SK-MEL-5 (cell line): ENCODE measurements at regions not wholly inside any gene's neighbourhood (a gene's known extent, or its start where the extent isn't known, plus 50 kb on each side); places are given as distances from the start of the nearest gene placed in this dataset.

Source experiments
- DNase-seq: peaks from one replicate; pipeline ENCODE4 v3.0.0-alpha.2; 2016; ENCODE audit warnings: low read depth, low spot score
- in situ Hi-C: cut with HindIII; loops from 2 replicates; pipeline ENCODE4 v1.10.0; 2016; ENCODE audit warnings: low sequenced_read_pairs, high pct_unique_total_duplicates, low pct_unique_long_range_greater_than_20kb

GRCh38 chr13:99050983-99051488 lies 73.2 kb upstream of the DOCK9 start:
- no peak for DNase-seq

GRCh38 chr13:99051768-99052455 lies 74.0 kb upstream of the DOCK9 start:
- DNase-seq: no peak
- in situ Hi-C loops: no loop called here

More at GRCh38 chr13:99050983-99051488, 73.2 kb upstream of the DOCK9 start:
- in situ Hi-C loops: no loop called here

DNA sequence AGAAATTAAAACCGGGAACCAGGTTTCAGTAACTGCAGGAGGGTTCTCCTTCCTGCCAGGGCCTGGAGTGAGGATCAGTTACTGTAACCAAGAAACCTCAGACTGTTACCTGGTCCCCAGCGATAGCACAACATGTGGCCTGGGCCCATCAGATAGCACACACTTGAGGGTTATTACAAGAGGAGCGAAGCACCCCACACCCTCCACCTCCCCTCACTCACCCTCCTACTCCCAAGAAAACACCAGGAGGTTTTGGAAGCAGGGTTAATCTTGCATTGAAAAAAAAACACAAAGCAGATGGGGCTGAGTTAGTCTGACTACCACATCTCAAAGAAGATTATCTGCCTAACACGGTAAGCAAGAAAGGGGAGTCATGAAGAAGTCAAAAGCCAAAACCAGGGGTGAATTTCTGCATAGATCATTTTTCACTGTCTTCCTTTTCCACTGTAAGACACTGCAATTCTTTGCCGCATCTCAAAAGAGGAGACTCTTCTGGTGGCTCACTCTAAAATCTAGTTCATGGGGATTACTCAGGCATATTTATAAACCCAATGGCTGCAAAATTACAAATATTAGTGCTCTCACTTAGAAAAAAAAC lies 75.9 kb upstream of the DOCK9 start:
- in situ Hi-C loops: no loop called here

GRCh38 chr13:99055281-99055680 lies 77.4 kb upstream of the DOCK9 start:
- in situ Hi-C loops: no loop called here

More for the DNA sequence above, 75.9 kb upstream of the DOCK9 start:
- DNase-seq: no peak

DNA sequence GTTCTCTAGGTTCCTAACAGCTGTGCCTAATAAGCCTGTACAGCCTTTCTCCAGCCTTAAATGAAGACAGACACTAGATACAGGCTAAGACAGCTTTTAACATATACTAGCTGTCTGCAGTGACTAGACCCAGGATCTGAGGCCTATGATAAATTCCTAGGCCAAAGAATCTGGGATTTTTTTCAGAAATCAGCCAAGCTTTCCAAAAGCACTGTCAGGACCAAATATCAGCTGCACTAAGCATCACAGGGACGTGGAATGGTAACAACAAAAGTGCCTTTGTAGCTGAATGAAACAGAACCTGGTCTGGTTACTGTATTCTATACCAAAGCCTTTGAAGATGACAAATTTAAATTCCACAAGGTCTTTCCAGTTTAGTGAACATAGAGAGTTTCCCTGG lies 77.9 kb upstream of the DOCK9 start:
- in situ Hi-C loops: no loop called here
- peak; percentile 10 for DNase-seq

More at GRCh38 chr13:99055281-99055680, 77.4 kb upstream of the DOCK9 start:
- no peak for DNase-seq

DNA sequence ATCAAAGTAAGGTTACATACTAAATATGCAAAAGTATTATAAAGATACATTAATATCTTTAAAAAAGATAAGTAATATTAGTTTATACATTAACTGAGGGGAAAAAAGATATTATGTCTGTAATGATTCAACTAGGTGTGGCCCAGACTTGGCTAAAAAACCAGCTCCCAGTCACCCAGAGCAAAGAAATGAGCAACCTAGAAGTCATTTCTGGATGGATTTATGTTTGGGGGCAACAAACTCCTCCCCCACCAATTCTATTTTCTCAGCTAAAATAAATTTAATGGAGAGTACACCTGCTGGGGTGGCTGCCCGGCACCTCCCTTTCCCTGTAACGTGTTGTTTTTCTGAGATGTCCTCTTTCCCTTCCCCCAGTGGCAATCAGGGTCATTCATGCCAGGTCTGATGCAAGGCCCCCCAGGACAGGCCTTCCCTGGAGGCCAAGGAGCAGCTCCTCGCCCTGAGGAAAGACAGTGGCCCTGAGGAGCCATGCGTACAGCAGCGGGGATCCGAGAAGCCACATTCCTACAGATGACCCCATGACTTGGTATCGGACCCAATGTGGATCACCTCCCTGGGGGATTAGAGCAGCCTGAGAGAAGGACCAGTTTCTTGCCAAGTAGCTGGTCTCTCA lies 78.6 kb upstream of the DOCK9 start:
- DNase-seq: no peak
- in situ Hi-C loops: no loop called here

DNA sequence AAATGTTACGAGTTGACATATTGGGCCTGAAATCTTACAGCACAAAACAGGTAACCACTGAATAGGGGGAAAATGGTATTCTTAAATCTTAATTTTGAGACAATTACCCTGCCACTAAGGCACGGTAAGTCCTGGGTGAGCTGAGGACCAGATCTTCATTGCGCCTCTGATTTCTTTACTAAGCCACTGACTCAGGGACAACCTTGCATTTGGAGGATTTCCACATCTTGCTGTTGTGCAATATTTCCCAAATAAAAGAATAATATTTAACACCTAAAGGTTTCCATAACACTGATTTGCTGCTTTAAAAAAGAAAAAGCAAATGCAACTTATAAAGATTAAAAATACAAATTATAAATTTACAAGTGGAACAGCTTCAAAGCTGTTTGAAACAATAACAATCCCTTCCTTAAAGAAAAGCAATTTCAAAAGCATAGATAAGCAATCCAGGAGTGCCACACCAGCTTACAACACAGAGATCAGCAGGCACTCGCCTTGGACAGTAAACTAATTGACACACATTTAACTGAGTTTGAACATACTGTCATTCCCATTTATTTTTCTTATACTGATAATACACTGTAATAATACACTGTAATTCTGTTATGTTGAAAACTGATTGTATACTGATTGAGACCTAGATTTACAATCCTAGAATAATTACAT lies 79.6 kb upstream of the DOCK9 start:
- no peak for DNase-seq

DNA sequence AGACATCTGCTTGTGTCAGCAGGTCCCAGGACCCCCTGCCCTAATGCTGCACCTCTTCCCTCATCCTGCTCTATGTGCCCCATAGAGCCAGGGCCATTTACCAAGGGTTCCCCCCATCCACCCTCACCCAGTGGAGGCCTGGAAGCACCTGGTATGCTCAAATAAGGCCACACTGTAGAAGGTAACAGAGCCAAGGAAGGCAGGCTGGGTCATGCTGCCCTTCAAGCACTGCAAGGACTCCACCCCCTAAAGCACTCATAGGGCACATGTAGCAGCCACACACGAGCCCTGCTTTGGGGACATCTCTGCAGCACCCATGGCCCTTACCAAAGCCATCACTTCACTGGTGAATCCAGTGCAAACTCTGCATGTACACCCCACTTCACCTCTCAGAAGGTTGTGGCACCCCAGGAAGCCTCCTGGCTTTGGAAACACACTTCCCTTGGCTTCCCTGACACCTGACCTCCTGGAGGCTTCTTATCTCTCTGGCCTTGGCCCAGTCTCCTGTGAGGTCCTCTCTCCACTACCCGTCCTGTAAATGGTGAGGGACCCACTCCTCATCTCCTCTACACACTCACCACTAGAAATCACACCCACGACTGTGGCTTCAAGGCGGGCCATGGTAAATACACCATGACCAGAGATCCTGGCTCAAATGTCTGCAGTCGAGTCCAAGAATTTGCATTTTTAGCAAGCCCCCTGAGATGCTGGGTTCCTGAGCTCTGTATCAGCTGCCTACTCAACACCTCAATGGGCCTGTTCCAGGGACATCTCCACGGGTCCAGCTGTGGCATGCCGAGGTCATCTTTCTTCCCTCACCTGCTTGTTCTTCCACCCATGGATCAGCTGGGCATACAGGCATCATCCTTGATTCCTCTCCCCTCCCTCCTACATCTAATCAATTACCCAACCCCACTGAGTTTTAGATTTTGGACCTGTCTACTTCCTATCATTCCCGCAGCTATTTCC lies 80.9 kb upstream of the DOCK9 start:
- DNase-seq: no peak
- in situ Hi-C loops: no loop called here

More for the DNA sequence above, 79.6 kb upstream of the DOCK9 start:
- in situ Hi-C loops: no loop called here

DNA sequence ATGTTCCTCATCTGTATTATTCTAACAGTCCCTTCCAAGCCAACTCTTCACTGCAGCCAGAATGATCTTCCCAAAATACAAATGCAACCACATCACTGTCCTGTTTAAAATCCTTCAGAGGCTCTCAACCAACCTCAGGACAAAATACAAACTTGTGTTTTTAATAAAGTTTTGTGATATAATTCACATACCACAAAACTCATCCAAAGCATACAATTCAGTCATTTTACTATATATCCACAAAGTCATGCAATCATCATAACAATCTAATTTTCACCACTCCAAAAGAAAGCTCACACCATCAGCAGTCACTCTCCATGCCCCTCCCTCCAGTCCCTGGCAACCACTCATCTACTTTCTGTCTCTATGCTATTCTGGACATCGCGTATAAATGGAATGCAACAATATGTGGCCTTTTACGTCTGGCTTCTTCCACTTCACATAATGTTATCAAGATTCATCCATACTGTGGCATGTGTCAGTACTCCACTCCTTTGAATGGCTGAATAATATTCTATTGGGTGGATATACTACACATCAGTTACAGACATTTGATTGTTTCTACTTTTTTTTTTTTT lies 81.7 kb upstream of the DOCK9 start:
- in situ Hi-C loops: no loop called here
- DNase-seq: no peak

DNA sequence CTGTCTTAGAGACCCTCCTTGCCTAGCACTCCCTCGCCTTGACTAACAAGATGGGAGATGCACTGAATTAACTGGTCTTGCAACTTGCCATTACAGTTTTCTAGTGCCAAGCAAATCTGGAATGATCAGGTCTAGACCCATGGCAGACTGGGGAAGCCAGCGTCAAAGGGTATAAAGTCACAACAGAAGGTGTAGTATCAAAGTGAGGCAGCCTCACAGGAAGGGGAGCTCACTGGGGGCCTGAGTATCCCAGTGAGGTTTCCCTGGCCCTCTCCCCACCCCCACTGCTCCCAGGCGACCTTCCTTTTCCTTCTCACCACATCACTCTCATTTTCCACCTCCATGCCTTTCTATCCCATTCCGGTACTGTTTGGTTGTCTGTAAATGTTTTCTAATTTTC lies 83.5 kb upstream of the DOCK9 start:
- in situ Hi-C loops: no loop called here
- no peak for DNase-seq

DNA sequence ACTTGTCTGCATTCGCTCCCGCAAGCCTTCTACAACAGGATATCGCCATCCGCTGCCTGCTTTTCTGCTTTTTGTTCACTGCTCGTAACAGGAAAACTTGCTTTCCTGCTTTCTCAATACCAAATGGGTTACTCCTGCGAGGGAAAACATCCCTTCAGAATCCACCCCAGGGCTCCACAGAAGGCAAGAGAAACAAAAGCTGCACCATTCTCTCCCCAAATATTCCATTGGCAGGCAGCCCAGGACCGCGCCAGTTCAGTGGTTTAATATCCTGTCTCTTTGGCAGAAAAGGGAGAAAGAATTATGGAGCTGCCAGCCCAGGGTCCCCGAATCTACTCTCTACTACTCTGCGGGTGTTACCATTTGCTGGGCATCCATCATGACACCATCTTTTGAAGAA lies 84.7 kb upstream of the DOCK9 start:
- in situ Hi-C loops: no loop called here
- DNase-seq: no peak

DNA sequence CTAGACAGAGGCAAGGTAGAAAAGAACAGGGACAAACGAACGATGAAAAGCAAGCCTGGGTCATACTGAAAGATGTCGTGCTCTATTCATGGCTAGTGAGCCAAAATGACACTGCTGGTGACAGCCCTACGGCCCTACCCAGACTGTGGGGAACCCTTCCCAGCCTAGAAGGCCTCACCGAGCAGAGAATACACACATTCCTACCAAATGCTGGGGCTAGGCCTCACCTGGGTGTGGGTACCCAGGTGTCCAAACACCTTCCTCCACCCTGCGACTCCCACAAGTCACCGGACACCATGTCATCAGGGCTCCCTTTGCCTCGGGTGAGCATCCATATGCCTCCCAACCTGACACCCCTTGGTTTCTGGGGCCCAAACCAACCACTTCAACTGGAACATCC lies 85.3 kb upstream of the DOCK9 start:
- in situ Hi-C loops: no loop called here
- DNase-seq: no peak

DNA sequence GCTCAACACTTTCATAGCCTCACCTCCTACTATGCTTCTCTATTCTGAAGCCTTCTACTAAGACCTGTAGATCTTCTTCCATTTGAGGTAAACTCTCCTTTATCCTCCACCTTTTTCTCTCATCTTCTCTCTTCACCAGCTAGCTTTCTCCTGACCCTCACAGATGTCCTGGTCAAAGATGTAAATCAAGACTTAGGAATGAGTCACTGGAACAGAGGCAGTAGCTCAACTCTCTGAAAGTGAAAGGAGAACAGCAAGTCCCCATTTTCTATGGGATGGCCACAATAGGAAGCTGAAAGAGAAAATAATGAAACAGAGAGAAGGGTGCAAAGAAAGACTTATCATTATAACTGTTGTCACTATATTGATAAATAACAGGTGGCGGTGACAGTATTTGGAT lies 86.1 kb upstream of the DOCK9 start:
- in situ Hi-C loops: no loop called here
- DNase-seq: no peak

GRCh38 chr13:99064624-99065234 lies 86.9 kb upstream of the DOCK9 start:
- no peak for DNase-seq
- in situ Hi-C loops: no loop called here

GRCh38 chr13:99065235-99066015 lies 87.6 kb upstream of the DOCK9 start:
- in situ Hi-C loops: no loop called here
- DNase-seq: no peak

- no peak for DNase-seq
- in situ Hi-C loops: no loop called here
Observed at GRCh38 chr13:99066219-99066618, 88.4 kb upstream of the DOCK9 start.
